Thoracic aorta (tissue), 2 donors: ENCODE measurements at regions not wholly inside any gene's neighbourhood (a gene's known extent, or its start where the extent isn't known, plus 50 kb on each side); places are given as distances from the start of the nearest gene placed in this dataset.

Experiments used
- ATAC-seq: fragments of 150-250 bp; one replicate; pipeline ENCODE4 v1.8.0; 2017; ENCODE audit warnings: low read depth; ENCODE audit not compliant: insufficient number of reproducible peaks, low FRiP score
- DNase-seq: peaks from one replicate; pipeline ENCODE4 v3.0.0-alpha.2; 2020; ENCODE audit warnings: low spot score
- H3K27ac ChIP-seq, 2 donors: fragments of 200-600 bp; sonication (generic); 1 replicate in 1 of 2; 2 replicates in 1 of 2; pipeline ENCODE4 v1.5.1; 2016; ENCODE audit warnings: mild to moderate bottlenecking in 2 of 2, moderate library complexity in 2 of 2
- H3K27me3 ChIP-seq: fragments of 200-600 bp; sonication (generic); replicated peaks from 2 replicates; pipeline ENCODE4 v1.6.0; 2016; ENCODE audit warnings: mild to moderate bottlenecking; ENCODE audit not compliant: insufficient read depth
- H3K36me3 ChIP-seq: fragments of 200-600 bp; sonication (generic); one replicate; pipeline ENCODE4 v1.5.1; 2016
- H3K4me1 ChIP-seq, 2 donors: fragments of 200-600 bp; sonication (generic); 1 replicate in 1 of 2; 2 replicates in 1 of 2; pipeline versions ENCODE4 v1.5.1 to v1.6.0; 2016; ENCODE audit warnings: low read depth in 2 of 2, mild to moderate bottlenecking in 1 of 2; ENCODE audit not compliant: control insufficient read depth in 1 of 2
- H3K4me3 ChIP-seq: fragments of 200-600 bp; sonication (generic); 2 replicates; pipeline ENCODE4 v1.5.1; 2016; ENCODE audit warnings: mild to moderate bottlenecking
- H3K9me3 ChIP-seq: fragments of 200-600 bp; sonication (generic); 2 replicates; pipeline ENCODE4 v1.5.1; 2016
- TF ChIP-seq, protein P1 (sequence below): fragments of 200-600 bp; sonication (generic); IDR thresholded peaks from one replicate; pipeline ENCODE4 v1.5.1; 2019; ENCODE audit warnings: antibody characterized with exemption

GRCh38 chr17:77478899-77479298 is 338.1 kb downstream of the SEC14L1 start:
- no peaks in the 10 kb centered on the region for H3K27me3 ChIP-seq
- ATAC-seq (no peak), DNase-seq (no peak)
- peaks cover 14% of the 10 kb centered on the region for H3K36me3 ChIP-seq
- H3K4me3 ChIP-seq, result no peak overlapping the region
- TF ChIP-seq, protein P1, sequence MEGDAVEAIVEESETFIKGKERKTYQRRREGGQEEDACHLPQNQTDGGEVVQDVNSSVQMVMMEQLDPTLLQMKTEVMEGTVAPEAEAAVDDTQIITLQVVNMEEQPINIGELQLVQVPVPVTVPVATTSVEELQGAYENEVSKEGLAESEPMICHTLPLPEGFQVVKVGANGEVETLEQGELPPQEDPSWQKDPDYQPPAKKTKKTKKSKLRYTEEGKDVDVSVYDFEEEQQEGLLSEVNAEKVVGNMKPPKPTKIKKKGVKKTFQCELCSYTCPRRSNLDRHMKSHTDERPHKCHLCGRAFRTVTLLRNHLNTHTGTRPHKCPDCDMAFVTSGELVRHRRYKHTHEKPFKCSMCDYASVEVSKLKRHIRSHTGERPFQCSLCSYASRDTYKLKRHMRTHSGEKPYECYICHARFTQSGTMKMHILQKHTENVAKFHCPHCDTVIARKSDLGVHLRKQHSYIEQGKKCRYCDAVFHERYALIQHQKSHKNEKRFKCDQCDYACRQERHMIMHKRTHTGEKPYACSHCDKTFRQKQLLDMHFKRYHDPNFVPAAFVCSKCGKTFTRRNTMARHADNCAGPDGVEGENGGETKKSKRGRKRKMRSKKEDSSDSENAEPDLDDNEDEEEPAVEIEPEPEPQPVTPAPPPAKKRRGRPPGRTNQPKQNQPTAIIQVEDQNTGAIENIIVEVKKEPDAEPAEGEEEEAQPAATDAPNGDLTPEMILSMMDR, result no peak
- H3K27ac ChIP-seq, result no peak overlapping the region
- H3K9me3 ChIP-seq, result no peaks in the 10 kb centered on the region
- peaks cover 20 to 53% of the 10 kb centered on the region in 2 donors for H3K4me1 ChIP-seq

DNA sequence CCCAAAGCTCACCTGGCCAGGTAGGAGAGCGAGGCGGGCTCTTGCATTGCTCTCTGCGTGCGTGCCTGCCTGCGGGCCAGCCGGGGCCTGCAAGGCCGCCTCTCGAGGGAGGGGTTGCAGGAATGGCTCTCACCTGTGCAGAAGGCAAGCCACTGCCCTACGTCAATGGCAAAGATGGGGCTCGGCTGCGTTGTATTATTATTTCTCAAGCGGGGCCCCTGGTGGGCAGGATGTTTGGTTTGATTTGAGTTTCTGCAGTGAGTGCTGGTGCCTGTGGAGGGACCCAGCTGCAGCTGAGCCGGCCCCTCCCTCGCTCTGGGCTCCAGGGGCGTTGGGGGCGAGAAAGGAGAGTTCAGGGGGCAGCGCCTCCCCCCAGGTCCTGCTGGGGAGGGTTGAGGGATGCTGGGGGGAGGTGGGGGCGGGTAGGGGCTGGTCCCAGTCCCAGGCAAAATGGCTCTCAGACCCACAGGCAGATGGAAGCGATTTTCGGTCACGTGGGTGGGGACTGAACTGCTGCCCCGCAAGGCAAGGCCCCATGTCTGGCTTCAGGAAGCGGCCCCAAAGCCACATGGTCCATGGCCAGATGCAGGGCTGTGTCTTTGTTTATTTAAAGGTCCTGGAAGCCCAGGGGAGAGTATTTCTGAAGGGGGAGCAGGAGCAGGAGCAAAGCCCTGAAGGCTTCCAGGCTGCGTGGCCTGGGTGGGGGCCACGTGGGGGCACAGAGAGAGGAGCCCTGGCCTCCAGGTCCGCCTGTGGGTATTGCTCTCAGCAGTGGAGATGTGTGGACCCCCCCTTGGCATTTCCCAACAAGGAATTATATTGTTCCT is 338.8 kb downstream of the SEC14L1 start:
- Histone ChIP-seq H3K4me3 (no peak overlapping the region), H3K9me3 (no peaks in the 10 kb centered on the region), H3K27me3 (no peaks in the 10 kb centered on the region), H3K27ac (no peak overlapping the region), H3K36me3 (peaks cover 14% of the 10 kb centered on the region), H3K4me1 (peaks cover 20 to 46% of the 10 kb centered on the region in 2 donors)
- TF ChIP-seq, protein P1, result no peak
- ATAC-seq, result no peak
- DNase-seq, result no peak

- DNase-seq (no peak), ATAC-seq (no peak)
- H3K4me3 ChIP-seq, result no peak overlapping the region
- no peaks in the 10 kb centered on the region for H3K9me3 ChIP-seq
- TF ChIP-seq, protein P1, result no peak
- no peak overlapping the region for H3K27ac ChIP-seq
- peaks cover 14% of the 10 kb centered on the region for H3K36me3 ChIP-seq
- H3K4me1 ChIP-seq, result peaks cover 20 to 41% of the 10 kb centered on the region in 2 donors
- H3K27me3 ChIP-seq, result no peaks in the 10 kb centered on the region
Observed at GRCh38 chr17:77480199-77480508, 339.4 kb downstream of the SEC14L1 start.

GRCh38 chr17:77480509-77481215 is 339.9 kb downstream of the SEC14L1 start:
- no peak for ATAC-seq

More at GRCh38 chr17:77480509-77481215, 339.9 kb downstream of the SEC14L1 start:
- no peak overlapping the region for H3K27ac ChIP-seq
- no peak overlapping the region for H3K4me3 ChIP-seq
- H3K9me3 ChIP-seq, result no peaks in the 10 kb centered on the region
- TF ChIP-seq, protein P1, result no peak
- DNase-seq, result no peak
- peaks cover 14% of the 10 kb centered on the region for H3K36me3 ChIP-seq
- peaks cover 20 to 36% of the 10 kb centered on the region in 2 donors for H3K4me1 ChIP-seq
- H3K27me3 ChIP-seq, result no peaks in the 10 kb centered on the region
